Adrenal gland (tissue), 9 donors: ENCODE measurements at regions not wholly inside any gene's neighbourhood (a gene's known extent, or its start where the extent isn't known, plus 50 kb on each side); places are given as distances from the start of the nearest gene placed in this dataset.

ENCODE experiments used
- DNase-seq, 7 donors: peaks; one replicate each; pipeline ENCODE4 v3.0.0-alpha.2; 2019 to 2020
- H3K27ac ChIP-seq, 5 donors: fragments of 200-600 bp; sonication (generic) in 4 of 5; 1 replicate in 3 of 5; 2 replicates in 2 of 5; pipeline versions ENCODE4 v1.5.1 to v1.8.0; 2016 to 2020; ENCODE audit warnings: mild to moderate bottlenecking in 1 of 5
- H3K27me3 ChIP-seq: fragments of 200-600 bp; 2 replicates; pipeline ENCODE4 v1.8.0; 2021
- H3K36me3 ChIP-seq, 2 donors: fragments of 200-600 bp; replicated peaks in 1 of 2; 1 replicate in 1 of 2; 2 replicates in 1 of 2; pipeline versions ENCODE4 v1.5.1 to v1.8.0; 2018 to 2022
- H3K4me1 ChIP-seq, 2 donors: fragments of 200-600 bp; replicated peaks in 1 of 2; 1 replicate in 1 of 2; 2 replicates in 1 of 2; pipeline versions ENCODE4 v1.5.1 to v1.8.0; 2018 to 2021
- H3K4me3 ChIP-seq, 4 donors: fragments of 200-600 bp; sonication (generic) in 3 of 4; one replicate each; pipeline ENCODE4 v1.5.1; 2016 to 2018
- H3K9me3 ChIP-seq, 3 donors: fragments of 200-600 bp; sonication (generic) in 1 of 3; replicated peaks in 1 of 3; 1 replicate in 2 of 3; 2 replicates in 1 of 3; pipeline versions ENCODE4 v1.5.1 to v1.8.0; 2016 to 2021
- POLR2A ChIP-seq, 2 donors: fragments of 450-650 bp; IDR thresholded peaks; one replicate each; pipeline ENCODE4 v1.6.1; 2017; ENCODE audit warnings: antibody characterized with exemption in 2 of 2, mild to moderate bottlenecking in 2 of 2, moderate library complexity in 1 of 2
- WGBS, 4 donors: extraction: QIAGEN DNeasy Blood & Tissue Kit in 2 of 4; methylation state at CpG; one replicate each; pipeline versions ENCODE4 v1.1.5 to v1.1.7; 2013 to 2017; 5-methylcytosine and 5-hydroxymethylcytosine counted together
- intact Hi-C, 2 donors: fragments of 100-400 bp; cut with DNase I; formaldehyde crosslinking; loops; one replicate each; pipeline versions ENCODE4 v1.14.1 to v1.15.0; 2022 to 2023
- TF ChIP-seq, protein P1 (sequence below), 6 experiments: fragments of 450-650 bp in 4 of 6; fragments of 200-600 bp in 2 of 6; sonication (generic) in 1 of 6; IDR thresholded peaks; 1 replicate in 5 of 6; 2 replicates in 1 of 6; pipeline versions ENCODE4 v1.5.1 to v1.8.0; 2016 to 2021; ENCODE audit warnings: antibody characterized with exemption in 6 of 6, mild to moderate bottlenecking in 2 of 6, moderate library complexity in 1 of 6
- donor health status: healthy with polysubstance abuse.
- donor health status: Bipolar disorder and iron deficiency.
- donor health status: DM: yes; HTN: yes; CAD: no.
- donor health status: DM: no; HTN: no; CAD: no.
- donor health status: DM: no; HTN: no; CAD: no.

DNA sequence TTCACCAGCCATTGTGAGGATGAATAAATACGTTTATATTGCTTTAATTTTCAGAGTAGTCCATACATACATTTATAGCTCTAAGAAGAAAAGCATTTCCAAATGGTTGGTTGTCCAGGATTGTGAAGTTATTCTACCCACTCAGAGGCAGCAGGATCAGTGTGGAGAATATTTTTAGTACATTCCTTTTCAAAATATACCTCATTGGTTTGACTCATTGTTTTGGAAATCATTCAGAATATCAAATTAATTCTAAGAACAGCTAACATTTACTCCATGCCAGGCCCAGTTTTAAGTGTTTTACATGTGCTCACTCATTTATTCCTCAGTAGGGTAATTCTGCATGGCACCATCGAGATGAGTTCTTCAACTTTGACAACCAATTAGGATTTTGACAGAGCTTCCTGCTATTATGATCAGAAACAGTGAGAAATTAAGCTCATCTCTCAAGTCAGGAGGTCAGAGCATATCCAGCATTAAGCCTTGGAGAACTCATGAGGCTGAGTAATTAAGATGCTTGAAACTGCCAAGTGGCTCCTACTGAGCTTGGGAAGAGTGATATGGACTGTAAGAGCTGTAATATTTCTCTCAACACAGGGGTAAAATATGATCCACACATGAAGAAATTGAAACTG is 153.3 kb upstream of the CLEC14A start:
- Histone ChIP-seq H3K4me3 (no peak overlapping the region), H3K9me3 (no peaks in the 10 kb centered on the region), H3K36me3 (no peaks in the 10 kb centered on the region), H3K27me3 (no peaks in the 10 kb centered on the region), H3K27ac (no peak overlapping the region), H3K4me1 (no peaks in the 10 kb centered on the region)
- TF ChIP-seq, protein P1, sequence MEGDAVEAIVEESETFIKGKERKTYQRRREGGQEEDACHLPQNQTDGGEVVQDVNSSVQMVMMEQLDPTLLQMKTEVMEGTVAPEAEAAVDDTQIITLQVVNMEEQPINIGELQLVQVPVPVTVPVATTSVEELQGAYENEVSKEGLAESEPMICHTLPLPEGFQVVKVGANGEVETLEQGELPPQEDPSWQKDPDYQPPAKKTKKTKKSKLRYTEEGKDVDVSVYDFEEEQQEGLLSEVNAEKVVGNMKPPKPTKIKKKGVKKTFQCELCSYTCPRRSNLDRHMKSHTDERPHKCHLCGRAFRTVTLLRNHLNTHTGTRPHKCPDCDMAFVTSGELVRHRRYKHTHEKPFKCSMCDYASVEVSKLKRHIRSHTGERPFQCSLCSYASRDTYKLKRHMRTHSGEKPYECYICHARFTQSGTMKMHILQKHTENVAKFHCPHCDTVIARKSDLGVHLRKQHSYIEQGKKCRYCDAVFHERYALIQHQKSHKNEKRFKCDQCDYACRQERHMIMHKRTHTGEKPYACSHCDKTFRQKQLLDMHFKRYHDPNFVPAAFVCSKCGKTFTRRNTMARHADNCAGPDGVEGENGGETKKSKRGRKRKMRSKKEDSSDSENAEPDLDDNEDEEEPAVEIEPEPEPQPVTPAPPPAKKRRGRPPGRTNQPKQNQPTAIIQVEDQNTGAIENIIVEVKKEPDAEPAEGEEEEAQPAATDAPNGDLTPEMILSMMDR (IDR thresholded peaks at IDR 0.05) = no peak
- TF ChIP-seq POLR2A (IDR thresholded peaks at IDR 0.05) = no peak
- intact Hi-C loops = no loop called here
- 52 to 72% (median 61%) methylated on average over 2 of the region's 2 CpGs for WGBS, 4 donors
- DNase-seq = no peak

DNA sequence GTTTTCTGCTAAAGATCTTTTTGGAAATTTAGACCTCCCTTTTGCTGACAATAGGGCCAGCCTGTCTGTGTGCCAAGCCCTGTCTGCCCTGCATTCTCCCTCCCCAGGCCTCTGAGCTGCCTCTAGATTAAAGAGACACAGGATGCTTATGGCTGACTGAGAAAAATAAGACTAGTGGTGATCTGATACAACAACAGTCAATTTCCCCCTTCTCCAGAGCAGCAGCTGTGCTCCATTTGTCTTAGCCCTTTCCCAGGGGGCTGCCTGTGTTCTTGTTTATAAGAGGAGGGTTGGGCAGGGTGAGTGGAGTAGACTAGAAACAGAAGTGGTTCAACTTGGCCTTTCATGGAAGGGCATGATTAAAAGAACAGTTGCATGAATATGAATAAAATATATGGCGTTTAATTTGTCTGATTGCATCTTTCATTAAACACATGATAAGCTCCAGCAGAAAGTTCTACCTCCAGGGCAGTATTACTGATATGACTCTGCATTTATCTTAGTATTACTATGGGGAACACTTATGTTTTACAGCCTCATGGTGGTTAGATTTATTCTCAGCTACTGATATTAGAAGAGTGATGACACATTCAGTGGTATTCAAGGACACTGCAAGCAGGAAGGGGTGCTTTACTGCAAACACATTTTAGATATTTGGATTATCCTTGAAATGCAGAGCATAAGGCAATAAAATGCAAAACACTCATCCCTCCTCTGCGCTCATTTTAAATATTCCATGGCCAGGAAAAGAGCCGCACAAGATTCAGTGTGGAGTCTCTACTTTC is 150.2 kb upstream of the CLEC14A start:
- 75 to 80% (median 78%) methylated on average over 3 of the region's 3 CpGs for WGBS, 4 donors
- Histone ChIP-seq H3K9me3 (no peaks in the 10 kb centered on the region), H3K27ac (no peak overlapping the region), H3K4me1 (no peaks in the 10 kb centered on the region), H3K36me3 (no peaks in the 10 kb centered on the region), H3K27me3 (no peaks in the 10 kb centered on the region), H3K4me3 (no peak overlapping the region)
- DNase-seq = no peak
- intact Hi-C loops = no loop called here
- TF ChIP-seq POLR2A (IDR thresholded peaks at IDR 0.05) = no peak
- TF ChIP-seq, protein P1 (IDR thresholded peaks at IDR 0.05) = no peak

DNA sequence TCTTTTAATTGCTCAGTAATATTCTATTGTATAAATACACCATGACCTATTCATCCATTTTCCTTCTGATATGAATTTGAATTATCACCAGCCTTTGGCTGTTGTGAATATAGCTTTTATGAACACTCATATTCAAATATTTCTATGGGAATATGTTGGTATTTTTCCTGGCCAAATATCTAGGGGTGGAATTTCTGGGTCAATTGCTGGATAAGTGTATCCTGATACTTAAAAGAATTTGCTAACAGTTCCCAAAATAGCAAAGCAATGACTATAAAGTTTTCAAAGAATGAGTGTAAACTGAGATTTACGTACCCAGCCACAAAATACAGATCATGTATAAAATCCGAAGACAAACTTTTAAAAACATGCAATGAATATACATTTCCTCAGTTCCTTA is 148.7 kb upstream of the CLEC14A start:
- H3K4me1 ChIP-seq = no peaks in the 10 kb centered on the region
- no peak overlapping the region for H3K4me3 ChIP-seq
- TF ChIP-seq POLR2A (IDR thresholded peaks at IDR 0.05) = no peak
- TF ChIP-seq, protein P1 (IDR thresholded peaks at IDR 0.05) = no peak
- no peaks in the 10 kb centered on the region for H3K27me3 ChIP-seq
- intact Hi-C loops = no loop called here
- WGBS, 4 donors = 54 to 68% (median 59%) methylated on average over 2 of the region's 2 CpGs
- H3K36me3 ChIP-seq = no peaks in the 10 kb centered on the region
- no peaks in the 10 kb centered on the region for H3K9me3 ChIP-seq
- DNase-seq = no peak
- no peak overlapping the region for H3K27ac ChIP-seq

DNA sequence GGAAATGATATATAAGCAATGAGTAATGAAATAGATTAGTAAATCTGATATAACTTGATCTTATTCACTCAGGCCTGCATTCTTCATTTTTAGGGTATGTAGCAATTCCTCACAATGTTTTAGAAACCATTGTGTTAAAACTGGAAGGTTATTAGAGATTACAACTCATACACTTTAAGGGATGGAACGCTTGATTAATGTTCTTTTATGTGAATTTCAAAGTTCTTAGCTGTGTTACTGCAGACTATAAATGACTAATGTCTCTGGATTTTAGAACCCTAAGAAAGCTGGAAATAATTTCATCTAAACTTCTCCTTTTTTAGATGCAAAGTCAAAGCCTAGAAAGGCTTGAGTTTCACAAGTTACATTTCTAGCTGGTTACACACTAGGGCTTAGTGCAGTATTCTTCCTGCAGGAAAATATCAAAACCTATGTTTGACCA is 148.2 kb upstream of the CLEC14A start:
- Histone ChIP-seq H3K36me3 (no peaks in the 10 kb centered on the region), H3K4me3 (no peak overlapping the region), H3K4me1 (no peaks in the 10 kb centered on the region), H3K27me3 (no peaks in the 10 kb centered on the region), H3K27ac (no peak overlapping the region), H3K9me3 (no peaks in the 10 kb centered on the region)
- no peak for TF ChIP-seq POLR2A (IDR thresholded peaks at IDR 0.05)
- TF ChIP-seq, protein P1 (IDR thresholded peaks at IDR 0.05) = no peak
- DNase-seq = no peak
- WGBS, 4 donors = 79 to 83% (median 82%) methylated on average over 1 of the region's 1 CpG
- intact Hi-C loops = no loop called here
